ENCODE measurements at regions not wholly inside any gene's neighbourhood (a gene's known extent, or its start where the extent isn't known, plus 50 kb on each side); places are given as distances from the start of the nearest gene placed in this dataset.

GRCh38 chr5:144832416-144832815 is 661.7 kb downstream of the KCTD16 start:
- dilution Hi-C loops (cut with MboI; ENCODE audit: extremely low pct_ligation_motif_present, low sequenced_read_pairs), result no loop called here
- no peak for FAIRE-seq
- no peak overlapping the region for H3K27ac ChIP-seq (ENCODE audit: control insufficient read depth, insufficient read depth, low read length)
- no peaks in the 10 kb centered on the region for H4K20me1 ChIP-seq (ENCODE audit: control insufficient read depth, extremely low read depth, insufficient read depth, low read length)
- DNase-seq (ENCODE audit: low read depth, low spot score), result no peak
- no peak overlapping the region for H3K4me3 ChIP-seq (ENCODE audit: control insufficient read depth in 2 of 3, extremely low read depth in 1 of 3, insufficient read depth in 2 of 3, low read depth in 1 of 3, low read length in 3 of 3)
- no peak overlapping the region for H3K4me2 ChIP-seq (ENCODE audit: control insufficient read depth, extremely low read depth, insufficient read depth, low read depth, low read length)
- H3K9me1 ChIP-seq (ENCODE audit: control insufficient read depth, extremely low read depth, insufficient read depth, low read length), result no peaks in the 10 kb centered on the region
- no peak overlapping the region for H3K9ac ChIP-seq (ENCODE audit: control insufficient read depth, extremely low read depth, insufficient read depth, low read length)
- H3K4me1 ChIP-seq (ENCODE audit: control insufficient read depth, extremely low read depth, insufficient read depth, low read length), result no peaks in the 10 kb centered on the region
- H3K79me2 ChIP-seq (ENCODE audit: control insufficient read depth, insufficient read depth, low read length), result no peaks in the 10 kb centered on the region
- no peak overlapping the region for H2AFZ ChIP-seq (ENCODE audit: control insufficient read depth, low read length)
- TF ChIP-seq CTCF (optimal IDR thresholded peaks at IDR 0.05 in 1 of 3, IDR thresholded peaks at IDR 0.05 in 1 of 3, conservative IDR thresholded peaks at IDR 0.05 in 1 of 3; ENCODE audit: extremely low read depth in 1 of 3, insufficient read depth in 2 of 3, low read length in 3 of 3), result no peak
- TF ChIP-seq EZH2 (IDR thresholded peaks at IDR 0.05; ENCODE audit: low read length), result no peak
- H3K36me3 ChIP-seq (ENCODE audit: control insufficient read depth in 2 of 2, extremely low read depth in 1 of 2, insufficient read depth in 2 of 2, low read length in 2 of 2), result no peaks in the 10 kb centered on the region
- H3K27me3 ChIP-seq (ENCODE audit: control insufficient read depth, extremely low read depth, insufficient read depth, low read length), result no peaks in the 10 kb centered on the region
- no peaks in the 10 kb centered on the region for H3K9me3 ChIP-seq (ENCODE audit: control insufficient read depth, low read depth, low read length)

- dilution Hi-C loops (cut with MboI; ENCODE audit: extremely low pct_ligation_motif_present, low sequenced_read_pairs), result no loop called here
- TF ChIP-seq EZH2 (IDR thresholded peaks at IDR 0.05; ENCODE audit: low read length), result no peak
- no peak for TF ChIP-seq CTCF (optimal IDR thresholded peaks at IDR 0.05 in 1 of 3, IDR thresholded peaks at IDR 0.05 in 1 of 3, conservative IDR thresholded peaks at IDR 0.05 in 1 of 3; ENCODE audit: extremely low read depth in 1 of 3, insufficient read depth in 2 of 3, low read length in 3 of 3)
These were observed 661.0 kb downstream of the KCTD16 start for GRCh38 chr5:144831650-144832049.

More at GRCh38 chr5:144831650-144832049, 661.0 kb downstream of the KCTD16 start:
- Histone ChIP-seq H3K9me3 (ENCODE audit: control insufficient read depth, low read depth, low read length) (no peaks in the 10 kb centered on the region), H3K9ac (ENCODE audit: control insufficient read depth, extremely low read depth, insufficient read depth, low read length) (no peak overlapping the region), H3K36me3 (ENCODE audit: control insufficient read depth in 2 of 2, extremely low read depth in 1 of 2, insufficient read depth in 2 of 2, low read length in 2 of 2) (no peaks in the 10 kb centered on the region), H2AFZ (ENCODE audit: control insufficient read depth, low read length) (no peak overlapping the region), H3K27me3 (ENCODE audit: control insufficient read depth, extremely low read depth, insufficient read depth, low read length) (no peaks in the 10 kb centered on the region), H4K20me1 (ENCODE audit: control insufficient read depth, extremely low read depth, insufficient read depth, low read length) (no peaks in the 10 kb centered on the region), H3K4me3 (ENCODE audit: control insufficient read depth in 2 of 3, extremely low read depth in 1 of 3, insufficient read depth in 2 of 3, low read depth in 1 of 3, low read length in 3 of 3) (no peak overlapping the region), H3K9me1 (ENCODE audit: control insufficient read depth, extremely low read depth, insufficient read depth, low read length) (no peaks in the 10 kb centered on the region), H3K27ac (ENCODE audit: control insufficient read depth, insufficient read depth, low read length) (no peak overlapping the region), H3K79me2 (ENCODE audit: control insufficient read depth, insufficient read depth, low read length) (no peaks in the 10 kb centered on the region), H3K4me1 (ENCODE audit: control insufficient read depth, extremely low read depth, insufficient read depth, low read length) (no peaks in the 10 kb centered on the region), H3K4me2 (ENCODE audit: control insufficient read depth, extremely low read depth, insufficient read depth, low read depth, low read length) (no peak overlapping the region)
- DNase-seq (ENCODE audit: low read depth, low spot score) (no peak), FAIRE-seq (no peak)

Measured in keratinocyte (primary cell).